Panc1 (cell line): ENCODE measurements at regions not wholly inside any gene's neighbourhood (a gene's known extent, or its start where the extent isn't known, plus 50 kb on each side); places are given as distances from the start of the nearest gene placed in this dataset.

Source experiments
- ATAC-seq: fragments of 200-7000 bp; cut with Tn5 transposase; 2 replicates; pipeline ENCODE4 v1.9.1; 2020; ENCODE audit warnings: mild to moderate bottlenecking, moderate library complexity
- BruUV-seq: library from RNA; stranded (reverse); fragments of 400-500 nt; replicated peaks from 2 replicates; lab custom pipeline; 2021; lab: Mats Ljungman, UMichigan
- CTCF ChIA-PET: fragments of 300-600 bp; sonication (Branson Sonifier 250); formaldehyde crosslinking; loops from one replicate; lab custom pipeline; 2022; ENCODE audit warnings: antibody characterized with exemption; lab: Charles Lee
- POLR2A ChIA-PET: fragments of 300-600 bp; sonication (Branson Sonifier 250); formaldehyde crosslinking; loops from one replicate; lab custom pipeline; 2022; ENCODE audit warnings: antibody characterized with exemption; lab: Charles Lee
- DNase-seq: peaks from one replicate; pipeline ENCODE4 v3.0.0-alpha.2; 2010; ENCODE audit warnings: low read depth, low spot score
- H3K27ac ChIP-seq: 2 replicates; pipeline ENCODE4 v1.5.1; 2011; ENCODE audit warnings: mild to moderate bottlenecking, low read length, inconsistent platforms
- H3K27me3 ChIP-seq: fragments of 200-500 bp; sonication (Bioruptor generic); 2 replicates; pipeline ENCODE4 v1.6.0; 2014; ENCODE audit warnings: low read length, inconsistent platforms; ENCODE audit not compliant: control insufficient read depth, insufficient read depth
- H3K36me3 ChIP-seq: fragments of 200-500 bp; sonication (Bioruptor generic); 2 replicates; pipeline ENCODE4 v1.5.1; 2014; ENCODE audit warnings: inconsistent platforms, mild to moderate bottlenecking, low read length, moderate library complexity; ENCODE audit not compliant: control insufficient read depth, insufficient read depth
- H3K4me1 ChIP-seq: 2 replicates; pipeline ENCODE4 v1.5.1; 2011; ENCODE audit warnings: inconsistent platforms, mild to moderate bottlenecking, low read length, moderate library complexity; ENCODE audit not compliant: control insufficient read depth, insufficient read depth
- H3K4me3 ChIP-seq, 2 experiments: 2 replicates each; pipeline ENCODE4 v1.5.1; 2011 to 2012; ENCODE audit warnings: low read depth in 2 of 2, low read length in 2 of 2, mild to moderate bottlenecking in 2 of 2, inconsistent platforms in 1 of 2, moderate library complexity in 1 of 2
- H3K9me3 ChIP-seq: fragments of 200-500 bp; sonication (Bioruptor generic); 2 replicates; pipeline ENCODE4 v1.5.1; 2014; ENCODE audit warnings: low read depth, mild to moderate bottlenecking, inconsistent platforms, low read length, moderate library complexity; ENCODE audit not compliant: control insufficient read depth, insufficient read depth
- CTCF ChIP-seq: fragments of 450-650 bp; IDR thresholded peaks from 2 replicates; pipeline ENCODE4 v1.5.1; 2017; ENCODE audit warnings: mild to moderate bottlenecking
- POLR2AphosphoS5 ChIP-seq: IDR thresholded peaks from 2 replicates; pipeline ENCODE4 v1.6.1; 2012; ENCODE audit warnings: mild to moderate bottlenecking, low read depth, low read length, moderate library complexity
- REST ChIP-seq, 2 experiments: IDR thresholded peaks; 2 replicates each; pipeline ENCODE4 v1.6.1; 2011 to 2012; ENCODE audit warnings: low read depth in 2 of 2, control low read depth in 1 of 2, low read length in 1 of 2, mild to moderate bottlenecking in 1 of 2, moderate library complexity in 1 of 2; ENCODE audit not compliant: insufficient read depth in 1 of 2
- SIN3A ChIP-seq: IDR thresholded peaks from 2 replicates; pipeline ENCODE4 v1.6.1; 2012; ENCODE audit warnings: low read depth, mild to moderate bottlenecking, low read length, moderate library complexity, borderline replicate concordance; ENCODE audit not compliant: insufficient read depth
- TCF7L2 ChIP-seq: IDR thresholded peaks from 2 replicates; pipeline ENCODE4 v1.6.1; 2011; ENCODE audit warnings: mild to moderate bottlenecking, low read depth, low read length, inconsistent platforms
- in situ Hi-C: cut with HindIII; loops from 2 replicates; pipeline ENCODE4 v1.10.0; 2016; ENCODE audit warnings: low sequenced_read_pairs, low pct_unique_long_range_greater_than_20kb
- intact Hi-C: fragments of 100-400 bp; cut with micrococcal nuclease; formaldehyde crosslinking; loops from one replicate; pipeline ENCODE4 v1.10.0; 2022; ENCODE audit not compliant: unreplicated experiment

DNA sequence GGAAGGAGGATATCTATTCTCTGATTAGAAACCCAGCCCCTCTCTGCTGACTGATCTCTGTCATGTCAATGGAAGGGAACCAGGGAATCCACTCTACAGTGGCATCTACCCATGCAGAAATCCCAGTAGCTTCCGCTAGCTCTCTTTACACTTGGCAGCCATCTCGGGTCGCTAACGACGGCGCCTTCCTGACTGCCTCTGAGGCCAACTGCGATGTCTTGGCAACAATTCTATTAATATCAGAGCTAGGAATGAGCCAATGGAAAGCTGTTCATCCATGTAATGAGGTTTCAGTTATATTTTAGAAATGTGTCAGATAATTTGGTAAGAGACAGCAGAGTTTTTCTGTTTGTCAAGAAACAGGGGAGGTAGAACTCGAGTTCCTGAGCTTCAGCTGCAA, 67.6 kb upstream of the ATP10B start:
- Histone ChIP-seq H3K27me3 (no peaks in the 10 kb centered on the region), H3K4me3 (no peak overlapping the region), H3K27ac (no peak overlapping the region), H3K9me3 (no peaks in the 10 kb centered on the region), H3K36me3 (no peaks in the 10 kb centered on the region), H3K4me1 (no peaks in the 10 kb centered on the region)
- ATAC-seq: no peak
- ChIA-PET CTCF (no interaction called here), POLR2A (no interaction called here)
- in situ Hi-C loops: no loop called here
- TF ChIP-seq SIN3A (no peak), CTCF (no peak)
- no peak for DNase-seq
- no TSS peak for BruUV-seq
- intact Hi-C loops: no loop called here

DNA sequence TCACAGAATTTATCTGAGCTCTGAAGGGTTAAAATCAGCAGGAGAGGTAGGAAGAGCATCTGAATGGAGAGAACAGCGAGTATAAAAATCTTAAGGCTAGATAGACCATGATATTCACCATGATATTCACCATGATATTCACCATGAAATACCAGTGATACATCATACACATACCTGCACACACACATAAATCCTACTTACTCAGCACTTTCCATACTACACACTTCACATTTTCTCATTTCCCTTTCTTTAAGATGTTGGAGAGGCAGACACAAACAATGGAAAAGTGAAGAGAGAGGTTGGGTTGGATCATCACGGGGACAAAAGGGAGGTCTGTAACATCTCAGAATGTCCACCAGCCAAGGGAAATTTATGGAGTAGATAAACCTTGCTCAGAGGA, 66.4 kb upstream of the ATP10B start:
- H3K4me3 ChIP-seq: no peak overlapping the region
- CTCF ChIA-PET: no interaction called here
- H3K27me3 ChIP-seq: no peaks in the 10 kb centered on the region
- no peak overlapping the region for H3K27ac ChIP-seq
- intact Hi-C loops (no loop called here), in situ Hi-C loops (no loop called here)
- DNase-seq: no peak
- POLR2A ChIA-PET: no interaction called here
- ATAC-seq: no peak
- no peaks in the 10 kb centered on the region for H3K4me1 ChIP-seq
- H3K36me3 ChIP-seq: no peaks in the 10 kb centered on the region
- TF ChIP-seq CTCF (no peak), POLR2AphosphoS5 (no peak), SIN3A (no peak), TCF7L2 (no peak), REST (IDR thresholded peaks at IDR 0.05; ENCODE audit: insufficient read depth in 1 of 2, low read depth in 2 of 2, low read length in 1 of 2) (no peak)
- BruUV-seq: no TSS peak
- H3K9me3 ChIP-seq: no peaks in the 10 kb centered on the region

DNA sequence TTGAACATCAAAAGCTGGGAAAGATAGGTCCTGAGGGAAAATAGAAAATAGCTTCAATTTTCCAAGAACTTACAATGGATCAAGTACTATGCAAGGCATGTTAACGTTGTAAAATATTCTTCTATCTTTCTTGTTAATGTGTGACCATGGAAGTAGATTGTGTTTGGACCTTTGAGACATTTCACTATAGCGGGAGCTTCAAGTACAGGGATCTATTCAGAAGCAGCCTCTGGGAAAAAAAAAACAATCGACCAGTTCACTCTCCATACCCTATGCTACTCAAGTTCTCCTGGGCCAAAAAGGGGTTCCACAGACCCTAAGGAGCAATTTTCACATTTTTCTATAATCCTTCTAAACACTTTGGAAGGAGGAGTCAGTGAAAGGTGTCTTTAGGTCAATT, 54.1 kb upstream of the ATP10B start:
- H3K4me1 ChIP-seq: no peaks in the 10 kb centered on the region
- no peak for TF ChIP-seq TCF7L2
- no peak for TF ChIP-seq CTCF
- no peak for TF ChIP-seq REST (IDR thresholded peaks at IDR 0.05; ENCODE audit: insufficient read depth in 1 of 2, low read depth in 2 of 2, low read length in 1 of 2)
- TF ChIP-seq SIN3A: no peak
- ChIA-PET CTCF (no interaction called here), POLR2A (no interaction called here)
- ATAC-seq (no peak), DNase-seq (no peak)
- no peaks in the 10 kb centered on the region for H3K27me3 ChIP-seq
- no peak overlapping the region for H3K27ac ChIP-seq
- intact Hi-C loops: no loop called here
- no peaks in the 10 kb centered on the region for H3K36me3 ChIP-seq
- in situ Hi-C loops: no loop called here
- no peak overlapping the region for H3K4me3 ChIP-seq
- no TSS peak for BruUV-seq
- H3K9me3 ChIP-seq: no peaks in the 10 kb centered on the region
